Spleen (tissue), 7 donors: ENCODE measurements at regions not wholly inside any gene's neighbourhood (a gene's known extent, or its start where the extent isn't known, plus 50 kb on each side); places are given as distances from the start of the nearest gene placed in this dataset.

Source experiments
- CTCF ChIP-seq, 11 experiments: fragments of 200-600 bp in 7 of 11; fragments of 450-650 bp in 4 of 11; sonication (generic) in 4 of 11; IDR thresholded peaks in 8 of 11; conservative IDR thresholded peaks in 3 of 11; 1 replicate in 7 of 11; 2 replicates in 4 of 11; pipeline versions ENCODE4 v1.4.0 to v1.8.0; 2016 to 2021; ENCODE audit warnings: antibody characterized with exemption in 11 of 11, inconsistent platforms in 4 of 11, mild to moderate bottlenecking in 1 of 11
- POLR2AphosphoS5 ChIP-seq, 3 donors: sonication (generic); formaldehyde crosslinking; IDR thresholded peaks; one replicate each; pipeline ENCODE4 v1.5.1; 2017; ENCODE audit warnings: antibody characterized with exemption in 3 of 3
- donor health status: DM: no; HTN: no; CAD: no; lungs with moderate emphysema.
- donor health status: DM: no; HTN: no; CAD: no.
- donor health status: DM: no; HTN: no; CAD: no.

DNA sequence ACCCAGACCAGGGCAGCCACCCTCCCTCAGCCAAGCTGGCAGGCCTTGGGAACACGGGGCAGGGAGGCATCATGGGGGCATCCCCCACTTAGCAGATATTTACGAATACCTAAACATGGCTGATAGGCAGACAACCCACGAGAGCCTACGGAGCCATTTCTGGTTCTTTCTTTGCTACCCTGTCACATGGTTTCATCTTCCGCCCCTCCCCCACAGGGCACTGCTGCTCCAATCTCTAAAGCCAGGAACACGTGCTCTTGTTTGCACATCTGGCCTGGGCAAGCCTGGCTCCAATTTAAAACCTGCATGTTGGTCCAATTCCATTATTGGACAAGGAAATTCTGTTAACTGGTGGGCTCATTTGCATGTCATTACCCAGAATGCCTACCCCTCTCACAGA, 447.4 kb upstream of the NR2F2 start:
- TF ChIP-seq CTCF (IDR thresholded peaks at IDR 0.05 in 8 of 11, conservative IDR thresholded peaks at IDR 0.05 in 3 of 11): no peak
- no peak for TF ChIP-seq POLR2AphosphoS5 (IDR thresholded peaks at IDR 0.05)
